Stomach (tissue), 8 donors: ENCODE measurements at regions not wholly inside any gene's neighbourhood (a gene's known extent, or its start where the extent isn't known, plus 50 kb on each side); places are given as distances from the start of the nearest gene placed in this dataset.
"Not testable (repeated sequence)": the region's sequence is repeated elsewhere in the genome, so short reads cannot be mapped to it uniquely, and the experiment has no call there.

ENCODE experiments used
- DNase-seq, 2 donors: peaks; one replicate each; pipeline versions ENCODE4 v3.0.0 to v3.0.0-alpha.2; 2013 to 2019
- H3K27ac ChIP-seq, 5 donors: fragments of 200-600 bp in 4 of 5; sonication (generic) in 4 of 5; one replicate each; pipeline ENCODE4 v1.5.1; 2013 to 2019; ENCODE audit warnings: mild to moderate bottlenecking in 1 of 5, moderate library complexity in 1 of 5
- H3K27me3 ChIP-seq, 3 donors: fragments of 200-600 bp; sonication (generic); one replicate each; pipeline ENCODE4 v1.5.1; 2017 to 2019; ENCODE audit warnings: mixed run types in 1 of 3
- H3K36me3 ChIP-seq, 4 donors: fragments of 200-600 bp; sonication (generic); 1 replicate in 3 of 4; 2 replicates in 1 of 4; pipeline ENCODE4 v1.5.1; 2016 to 2019
- H3K4me1 ChIP-seq, 4 donors: fragments of 200-600 bp; sonication (generic); one replicate each; pipeline ENCODE4 v1.5.1; 2016 to 2019
- H3K4me3 ChIP-seq, 4 donors: fragments of 200-600 bp; sonication (generic) in 3 of 4; one replicate each; pipeline ENCODE4 v1.5.1; 2016 to 2019; ENCODE audit warnings: mild to moderate bottlenecking in 1 of 4
- H3K9me3 ChIP-seq, 4 donors: fragments of 200-600 bp; sonication (generic); one replicate each; pipeline ENCODE4 v1.5.1; 2016 to 2019
- WGBS, 5 donors: extraction: QIAGEN DNeasy Blood & Tissue Kit in 3 of 5; methylation state at CpG; one replicate each; pipeline versions ENCODE4 v1.1.5 to v1.1.7; 2013 to 2018; 5-methylcytosine and 5-hydroxymethylcytosine counted together
- intact Hi-C: fragments of 100-400 bp; cut with DNase I; formaldehyde crosslinking; loops from one replicate; pipeline ENCODE4 v1.15.1; 2023; ENCODE audit warnings: low total_unique reads
- donor health status: healthy with polysubstance abuse.
- donor health status: Bipolar disorder and iron deficiency.
- donor health status: healthy.

GRCh38 chr21:6538320-6538719, 3983.1 kb upstream of the TPTE start:
- H3K36me3 ChIP-seq, H3K27me3 ChIP-seq, H3K9me3 ChIP-seq, H3K4me1 ChIP-seq, H3K4me3 ChIP-seq, DNase-seq, H3K27ac ChIP-seq, intact Hi-C loops: not testable (repeated sequence)
- no CpG with 5 or more reads among the region's 12 CpGs for WGBS, 5 donors

- no CpG with 5 or more reads among the region's 7 CpGs for WGBS, 5 donors
- H3K4me3 ChIP-seq, intact Hi-C loops, H3K9me3 ChIP-seq, H3K36me3 ChIP-seq, H3K27me3 ChIP-seq, H3K4me1 ChIP-seq, DNase-seq, H3K27ac ChIP-seq: not testable (repeated sequence)
Observed at GRCh38 chr21:6539688-6540087, 3981.7 kb upstream of the TPTE start.

- H3K4me1 ChIP-seq, H3K4me3 ChIP-seq, H3K27me3 ChIP-seq, H3K27ac ChIP-seq, H3K36me3 ChIP-seq, DNase-seq, intact Hi-C loops, H3K9me3 ChIP-seq: not testable (repeated sequence)
- WGBS, 5 donors: no CpG with 5 or more reads among the region's 11 CpGs
Observed at GRCh38 chr21:6541036-6541435, 3980.3 kb upstream of the TPTE start.

- H3K4me1 ChIP-seq, DNase-seq, H3K27me3 ChIP-seq, intact Hi-C loops, H3K9me3 ChIP-seq, H3K36me3 ChIP-seq, H3K4me3 ChIP-seq, H3K27ac ChIP-seq: not testable (repeated sequence)
- WGBS, 5 donors: no CpG with 5 or more reads among the region's 33 CpGs
Observed at GRCh38 chr21:6545288-6545687, 3976.1 kb upstream of the TPTE start.

GRCh38 chr21:6551045-6551444, 3970.3 kb upstream of the TPTE start:
- H3K4me3 ChIP-seq, H3K27me3 ChIP-seq, intact Hi-C loops: not testable (repeated sequence)

GRCh38 chr21:6553505-6554376, 3967.6 kb upstream of the TPTE start:
- H3K27me3 ChIP-seq, H3K9me3 ChIP-seq, DNase-seq, H3K27ac ChIP-seq, H3K36me3 ChIP-seq, intact Hi-C loops, H3K4me1 ChIP-seq, H3K4me3 ChIP-seq: not testable (repeated sequence)
- no CpG with 5 or more reads among the region's 24 CpGs for WGBS, 5 donors

More at GRCh38 chr21:6551045-6551444, 3970.3 kb upstream of the TPTE start:
- not testable (repeated sequence) for DNase-seq, H3K4me1 ChIP-seq, H3K27ac ChIP-seq, H3K9me3 ChIP-seq, H3K36me3 ChIP-seq
- WGBS, 5 donors: no CpG with 5 or more reads among the region's 23 CpGs

- DNase-seq, H3K36me3 ChIP-seq, H3K9me3 ChIP-seq, H3K27ac ChIP-seq, H3K27me3 ChIP-seq, intact Hi-C loops, H3K4me3 ChIP-seq, H3K4me1 ChIP-seq: not testable (repeated sequence)
- WGBS, 5 donors: no CpG with 5 or more reads among the region's 9 CpGs
Observed at GRCh38 chr21:6554377-6554864, 3967.0 kb upstream of the TPTE start.

- DNase-seq, H3K9me3 ChIP-seq, H3K4me3 ChIP-seq, H3K27ac ChIP-seq, H3K27me3 ChIP-seq, H3K36me3 ChIP-seq, H3K4me1 ChIP-seq, intact Hi-C loops: not testable (repeated sequence)
- WGBS, 5 donors: no CpG with 5 or more reads among the region's 3 CpGs
Observed at GRCh38 chr21:6556516-6556915, 3964.9 kb upstream of the TPTE start.

- intact Hi-C loops, H3K27ac ChIP-seq, H3K9me3 ChIP-seq, H3K4me3 ChIP-seq, H3K36me3 ChIP-seq, H3K4me1 ChIP-seq, H3K27me3 ChIP-seq, DNase-seq: not testable (repeated sequence)
- WGBS, 5 donors: 60% methylated on average over 1 of the region's 14 CpGs; no CpG with 5 or more reads in 4 of the 5 donors
Observed at GRCh38 chr21:6557415-6557814, 3964.0 kb upstream of the TPTE start.

- H3K36me3 ChIP-seq, H3K27ac ChIP-seq, H3K4me3 ChIP-seq, intact Hi-C loops, H3K4me1 ChIP-seq, DNase-seq, H3K9me3 ChIP-seq, H3K27me3 ChIP-seq: not testable (repeated sequence)
- no CpG with 5 or more reads among the region's 10 CpGs for WGBS, 5 donors
Observed at GRCh38 chr21:6561168-6561567, 3960.2 kb upstream of the TPTE start.

- H3K9me3 ChIP-seq, intact Hi-C loops, H3K4me3 ChIP-seq, H3K27me3 ChIP-seq, H3K36me3 ChIP-seq, H3K27ac ChIP-seq, H3K4me1 ChIP-seq, DNase-seq: not testable (repeated sequence)
- WGBS, 5 donors: no CpG with 5 or more reads among the region's 9 CpGs
Observed at GRCh38 chr21:6561578-6561977, 3959.8 kb upstream of the TPTE start.

- H3K27ac ChIP-seq, DNase-seq, H3K4me3 ChIP-seq, H3K27me3 ChIP-seq, H3K36me3 ChIP-seq, H3K9me3 ChIP-seq, H3K4me1 ChIP-seq, intact Hi-C loops: not testable (repeated sequence)
- 3 to 60% (median 20%) methylated on average over 1 to 12 of the region's 44 CpGs; no CpG with 5 or more reads in 2 of the 5 donors for WGBS, 5 donors
Observed at GRCh38 chr21:6564543-6565166, 3956.7 kb upstream of the TPTE start.
